CD14-positive monocyte (primary cell): ENCODE measurements at regions not wholly inside any gene's neighbourhood (a gene's known extent, or its start where the extent isn't known, plus 50 kb on each side); places are given as distances from the start of the nearest gene placed in this dataset.

Experiments
- DNase-seq, 3 donors: peaks; one replicate each; pipeline ENCODE4 v3.0.0-alpha.2; 2011 to 2022
- H2AFZ ChIP-seq: 2 replicates; pipeline ENCODE4 v1.6.0; 2012; ENCODE audit warnings: mild to moderate bottlenecking, low read depth, low read length, inconsistent platforms; ENCODE audit not compliant: insufficient read depth, poor library complexity, severe bottlenecking
- H3K27ac ChIP-seq, 2 donors: 1 replicate in 1 of 2; 2 replicates in 1 of 2; pipeline ENCODE4 v1.5.1; 2012 to 2013; ENCODE audit warnings: low read length in 2 of 2, control low read depth in 1 of 2, inconsistent platforms in 1 of 2, low read depth in 1 of 2, mild to moderate bottlenecking in 1 of 2
- H3K27me3 ChIP-seq, 2 donors: one replicate each; pipeline versions ENCODE4 v1.6.0 to v1.6.1; 2011 to 2013; ENCODE audit warnings: low read length in 2 of 2; ENCODE audit not compliant: control insufficient read depth in 2 of 2, insufficient read depth in 2 of 2
- H3K36me3 ChIP-seq, 2 donors: replicated peaks in 1 of 2; 1 replicate in 1 of 2; 2 replicates in 1 of 2; pipeline versions ENCODE4 v1.5.1 to v1.6.1; 2012 to 2013; ENCODE audit warnings: low read length in 2 of 2, control low read depth in 1 of 2, inconsistent platforms in 1 of 2, mild to moderate bottlenecking in 1 of 2; ENCODE audit not compliant: insufficient read depth in 2 of 2, control insufficient read depth in 1 of 2
- H3K4me1 ChIP-seq, 2 donors: 1 replicate in 1 of 2; 2 replicates in 1 of 2; pipeline versions ENCODE4 v1.5.1 to v1.6.1; 2012 to 2013; ENCODE audit warnings: low read length in 2 of 2, control low read depth in 1 of 2, inconsistent platforms in 1 of 2, mild to moderate bottlenecking in 1 of 2, moderate library complexity in 1 of 2; ENCODE audit not compliant: insufficient read depth in 2 of 2, control insufficient read depth in 1 of 2
- H3K4me2 ChIP-seq: replicated peaks from 2 replicates; pipeline ENCODE3; 2012; ENCODE audit warnings: low read length, moderate library complexity, mild to moderate bottlenecking; ENCODE audit not compliant: poor library complexity, severe bottlenecking; ENCODE audit errors: extremely low read depth
- H3K4me3 ChIP-seq, 3 experiments: fragments of 200-600 bp in 1 of 3; sonication (generic) in 1 of 3; replicated peaks in 1 of 3; 1 replicate in 2 of 3; 2 replicates in 1 of 3; pipeline ENCODE4 v1.5.1; 2011 to 2013; ENCODE audit warnings: low read length in 3 of 3, mild to moderate bottlenecking in 3 of 3, control low read depth in 2 of 3, low read depth in 2 of 3, inconsistent platforms in 1 of 3, moderate library complexity in 1 of 3
- H3K79me2 ChIP-seq: 2 replicates; pipeline ENCODE4 v1.6.0; 2012; ENCODE audit warnings: mild to moderate bottlenecking, control low read depth, inconsistent platforms, low read length, moderate library complexity; ENCODE audit not compliant: insufficient read depth
- H3K9ac ChIP-seq: 2 replicates; pipeline ENCODE4 v1.6.0; 2017; ENCODE audit warnings: low read length, mild to moderate bottlenecking; ENCODE audit not compliant: insufficient read depth, poor library complexity, severe bottlenecking
- H3K9me3 ChIP-seq, 2 donors: replicated peaks in 1 of 2; 1 replicate in 1 of 2; 2 replicates in 1 of 2; pipeline versions ENCODE4 v1.5.1 to v1.6.1; 2012 to 2013; ENCODE audit warnings: low read length in 2 of 2, control low read depth in 1 of 2; ENCODE audit not compliant: control insufficient read depth in 1 of 2, insufficient read depth in 1 of 2
- H4K20me1 ChIP-seq: 2 replicates; pipeline ENCODE4 v1.6.0; 2012; ENCODE audit warnings: mild to moderate bottlenecking, low read length, control low read depth, moderate library complexity; ENCODE audit not compliant: insufficient read depth
- H3K27ac Mint-ChIP-seq, 7 donors: one replicate each; pipeline ENCODE4 v1.8.0; 2020; ENCODE audit warnings: mild to moderate bottlenecking in 7 of 7, mixed read lengths in 7 of 7, moderate library complexity in 6 of 7, inconsistent platforms in 2 of 7
- H3K27me3 Mint-ChIP-seq, 3 donors: one replicate each; pipeline ENCODE4 v1.8.0; 2021 to 2022; ENCODE audit warnings: low read depth in 3 of 3, mild to moderate bottlenecking in 3 of 3, mixed read lengths in 3 of 3, moderate library complexity in 3 of 3, inconsistent platforms in 1 of 3
- H3K36me3 Mint-ChIP-seq, 2 donors: one replicate each; pipeline ENCODE4 v1.8.0; 2020; ENCODE audit warnings: mixed read lengths in 2 of 2, inconsistent platforms in 1 of 2, mild to moderate bottlenecking in 1 of 2
- H3K4me1 Mint-ChIP-seq: one replicate; pipeline ENCODE4 v1.8.0; 2020; ENCODE audit warnings: mild to moderate bottlenecking, mixed read lengths
- H3K4me3 Mint-ChIP-seq, 2 donors: one replicate each; pipeline ENCODE4 v1.8.0; 2020; ENCODE audit warnings: mild to moderate bottlenecking in 2 of 2, mixed read lengths in 2 of 2, moderate library complexity in 1 of 2
- H3K9me3 Mint-ChIP-seq, 7 donors: one replicate each; pipeline ENCODE4 v1.8.0; 2020 to 2022; ENCODE audit warnings: mixed read lengths in 7 of 7, mild to moderate bottlenecking in 6 of 7, moderate library complexity in 6 of 7, inconsistent platforms in 2 of 7
- WGBS: methylation state at CpG from one replicate; pipeline ENCODE4 v1.1.5; 2013; ENCODE audit warnings: missing lambda C conversion rate; ENCODE audit not compliant: insufficient coverage; 5-methylcytosine and 5-hydroxymethylcytosine counted together
- intact Hi-C, 2 donors: fragments of 100-400 bp; cut with micrococcal nuclease; formaldehyde crosslinking; loops; one replicate each; pipeline versions ENCODE4 v1.15.0 to v1.15.1; 2023
- TF ChIP-seq, protein P1 (sequence below): fragments of 200-600 bp; IDR thresholded peaks from one replicate; pipeline ENCODE4 v1.8.0; 2022; ENCODE audit warnings: antibody characterized with exemption, mild to moderate bottlenecking

DNA sequence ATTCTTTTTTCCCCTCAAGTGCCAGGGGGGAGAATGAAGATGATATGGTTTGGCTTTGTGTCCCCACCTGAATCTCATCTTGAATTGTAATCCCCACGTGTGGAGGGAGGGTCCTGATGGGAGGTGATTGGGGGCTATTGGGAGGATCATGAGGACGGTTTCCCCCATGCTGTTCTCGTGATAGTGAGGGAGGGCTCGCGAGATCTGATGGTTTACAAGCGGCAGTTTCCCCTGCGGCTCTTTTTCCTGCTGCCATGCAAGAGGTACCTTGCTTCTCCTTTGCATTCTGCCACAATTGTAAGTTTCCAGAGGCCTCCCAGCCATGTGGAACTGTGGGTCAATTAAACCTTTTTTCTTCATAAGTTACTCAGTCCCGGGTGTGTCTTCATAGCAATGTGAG is 173.7 kb downstream of the CAND1 start:
- no peak overlapping the region for H3K4me3 Mint-ChIP-seq
- H3K4me3 ChIP-seq = no peak overlapping the region
- H3K9ac ChIP-seq = no peak overlapping the region
- intact Hi-C loops = no loop called here
- no peak overlapping the region for H2AFZ ChIP-seq
- no peaks in the 10 kb centered on the region for H3K36me3 Mint-ChIP-seq
- TF ChIP-seq, protein P1, sequence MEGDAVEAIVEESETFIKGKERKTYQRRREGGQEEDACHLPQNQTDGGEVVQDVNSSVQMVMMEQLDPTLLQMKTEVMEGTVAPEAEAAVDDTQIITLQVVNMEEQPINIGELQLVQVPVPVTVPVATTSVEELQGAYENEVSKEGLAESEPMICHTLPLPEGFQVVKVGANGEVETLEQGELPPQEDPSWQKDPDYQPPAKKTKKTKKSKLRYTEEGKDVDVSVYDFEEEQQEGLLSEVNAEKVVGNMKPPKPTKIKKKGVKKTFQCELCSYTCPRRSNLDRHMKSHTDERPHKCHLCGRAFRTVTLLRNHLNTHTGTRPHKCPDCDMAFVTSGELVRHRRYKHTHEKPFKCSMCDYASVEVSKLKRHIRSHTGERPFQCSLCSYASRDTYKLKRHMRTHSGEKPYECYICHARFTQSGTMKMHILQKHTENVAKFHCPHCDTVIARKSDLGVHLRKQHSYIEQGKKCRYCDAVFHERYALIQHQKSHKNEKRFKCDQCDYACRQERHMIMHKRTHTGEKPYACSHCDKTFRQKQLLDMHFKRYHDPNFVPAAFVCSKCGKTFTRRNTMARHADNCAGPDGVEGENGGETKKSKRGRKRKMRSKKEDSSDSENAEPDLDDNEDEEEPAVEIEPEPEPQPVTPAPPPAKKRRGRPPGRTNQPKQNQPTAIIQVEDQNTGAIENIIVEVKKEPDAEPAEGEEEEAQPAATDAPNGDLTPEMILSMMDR = no peak
- no peak for DNase-seq
- 98% methylated on average over 6 of the region's 8 CpGs for WGBS
- H3K9me3 Mint-ChIP-seq = peaks cover 0 to 7% (median 1%) of the 10 kb centered on the region in 7 donors
- H3K27me3 ChIP-seq = no peaks in the 10 kb centered on the region
- no peak overlapping the region for H3K27ac Mint-ChIP-seq
- H3K27ac ChIP-seq = no peak overlapping the region
- peaks cover 1 to 4% (median 3%) of the 10 kb centered on the region in 3 donors for H3K27me3 Mint-ChIP-seq
- H3K9me3 ChIP-seq = no peaks in the 10 kb centered on the region
- no peaks in the 10 kb centered on the region for H3K36me3 ChIP-seq
- peaks cover 13% of the 10 kb centered on the region for H3K4me1 Mint-ChIP-seq
- H3K4me1 ChIP-seq = no peaks in the 10 kb centered on the region
- H3K79me2 ChIP-seq = no peaks in the 10 kb centered on the region
- H4K20me1 ChIP-seq = no peaks in the 10 kb centered on the region
- H3K4me2 ChIP-seq = no peak overlapping the region

DNA sequence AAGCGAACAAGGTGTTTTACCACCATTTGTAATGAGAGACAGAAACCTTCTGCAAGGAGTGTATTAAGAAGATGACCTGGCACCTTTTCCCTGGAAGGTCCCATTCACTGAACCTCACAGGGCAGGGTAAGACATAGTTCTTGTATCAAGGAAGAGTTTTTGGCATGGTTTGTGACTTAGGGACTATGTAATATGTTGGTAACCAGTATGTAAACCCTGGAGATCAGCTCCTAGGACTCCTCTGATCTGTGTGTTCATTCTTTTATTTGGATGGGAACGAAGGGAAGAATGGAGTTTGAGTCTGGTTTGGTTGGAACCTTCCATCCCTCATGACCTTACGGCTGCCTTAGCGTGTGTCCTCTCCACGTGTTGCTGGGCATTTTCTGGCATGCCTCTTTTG is 175.4 kb downstream of the CAND1 start:
- TF ChIP-seq, protein P1 = no peak
- peaks cover 0 to under 1% of the 10 kb centered on the region in 2 donors for H3K4me1 ChIP-seq
- no peak for DNase-seq
- no peak overlapping the region for H3K27ac ChIP-seq
- H3K79me2 ChIP-seq = no peaks in the 10 kb centered on the region
- no peaks in the 10 kb centered on the region for H4K20me1 ChIP-seq
- no peak overlapping the region for H3K9ac ChIP-seq
- H3K36me3 ChIP-seq = no peaks in the 10 kb centered on the region
- no peak overlapping the region for H3K4me3 Mint-ChIP-seq
- H3K4me3 ChIP-seq = no peak overlapping the region
- H3K36me3 Mint-ChIP-seq = no peaks in the 10 kb centered on the region
- H3K9me3 Mint-ChIP-seq = no peaks in the 10 kb centered on the region
- no peak overlapping the region for H3K27ac Mint-ChIP-seq
- H3K4me1 Mint-ChIP-seq = peaks cover 16% of the 10 kb centered on the region
- H2AFZ ChIP-seq = no peak overlapping the region
- intact Hi-C loops = no loop called here
- WGBS = 93% methylated on average over 3 of the region's 5 CpGs
- H3K27me3 Mint-ChIP-seq = peaks cover 1 to 4% (median 3%) of the 10 kb centered on the region in 3 donors
- no peak overlapping the region for H3K4me2 ChIP-seq
- H3K9me3 ChIP-seq = no peaks in the 10 kb centered on the region
- H3K27me3 ChIP-seq = no peaks in the 10 kb centered on the region
